PC-3 (cell line): ENCODE measurements at regions not wholly inside any gene's neighbourhood (a gene's known extent, or its start where the extent isn't known, plus 50 kb on each side); places are given as distances from the start of the nearest gene placed in this dataset.

Experiments used
- CTCF ChIP-seq: fragments of 300-600 bp; sonication (generic); conservative IDR thresholded peaks from 2 replicates; pipeline ENCODE4 v1.5.1; 2017; ENCODE audit warnings: antibody characterized with exemption, low read depth, mild to moderate bottlenecking, low read length
- EZH2 ChIP-seq: fragments of 300-600 bp; sonication (generic); IDR thresholded peaks from one replicate; pipeline ENCODE4 v1.6.1; 2017; ENCODE audit warnings: antibody characterized with exemption, mild to moderate bottlenecking, low read length; ENCODE audit not compliant: unreplicated experiment
- EZH2phosphoT487 ChIP-seq: fragments of 300-600 bp; sonication (generic); IDR thresholded peaks from 2 replicates; pipeline ENCODE4 v1.6.1; 2018; ENCODE audit warnings: mild to moderate bottlenecking, antibody characterized with exemption, low read length, borderline replicate concordance

DNA sequence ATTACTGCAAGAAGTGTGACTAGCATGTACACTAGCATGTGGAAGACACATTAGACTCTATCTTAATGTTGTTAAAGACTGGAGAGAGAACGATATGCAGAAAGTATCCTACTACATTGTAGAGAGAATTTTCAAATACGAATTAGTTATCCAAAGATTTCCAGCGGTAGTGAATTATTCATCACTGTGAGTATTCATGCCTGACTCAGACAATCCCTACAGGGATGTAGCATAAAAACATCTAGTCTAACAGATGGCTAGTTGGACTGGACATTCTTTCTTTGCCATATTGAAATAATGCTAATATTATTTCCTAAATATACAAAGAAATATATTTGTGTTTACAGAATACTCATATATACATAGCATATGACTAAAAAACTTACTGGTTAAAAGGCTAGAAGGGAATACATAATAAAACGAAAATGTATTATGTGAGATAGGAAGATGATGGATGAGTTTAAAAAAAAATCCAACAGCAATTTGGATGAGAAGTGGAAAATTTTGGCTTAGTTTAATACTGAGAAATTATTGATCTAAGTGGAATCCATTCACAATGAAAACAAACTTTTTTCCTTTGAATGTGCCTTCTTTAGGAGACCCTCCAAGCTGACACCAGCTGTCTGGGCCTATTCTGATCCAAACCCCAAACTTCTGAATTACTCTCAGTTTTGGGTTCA is 580.7 kb downstream of the RFPL4B start:
- no peak for TF ChIP-seq EZH2
- no peak for TF ChIP-seq CTCF
- TF ChIP-seq EZH2phosphoT487 = no peak
